ENCODE measurements at regions not wholly inside any gene's neighbourhood (a gene's known extent, or its start where the extent isn't known, plus 50 kb on each side); places are given as distances from the start of the nearest gene placed in this dataset.

GRCh38 chr6:14309516-14309915, 191.9 kb downstream of the CD83 start:
- no peak for TF ChIP-seq REST (IDR thresholded peaks at IDR 0.05; ENCODE audit: unreplicated experiment)
- no peak for TF ChIP-seq STAT1 (IDR thresholded peaks at IDR 0.05; ENCODE audit: unreplicated experiment)
- TF ChIP-seq JUNB (IDR thresholded peaks at IDR 0.05; ENCODE audit: unreplicated experiment) = no peak
- no peak for TF ChIP-seq ZNF114 (CRISPR knock-in tag; IDR thresholded peaks at IDR 0.05)
- no peak for TF ChIP-seq ZNF331 (CRISPR knock-in tag; IDR thresholded peaks at IDR 0.05; ENCODE audit: low read depth)
- no peak for TF ChIP-seq CTCF (conservative IDR thresholded peaks at IDR 0.05; ENCODE audit: low read depth in 2 of 2)
- no peak for TF ChIP-seq ZNF462 (CRISPR knock-in tag; IDR thresholded peaks at IDR 0.05)
- TF ChIP-seq POLR2AphosphoS5 (IDR thresholded peaks at IDR 0.05; ENCODE audit: low read depth) = no peak
- TF ChIP-seq ETS1 (IDR thresholded peaks at IDR 0.05) = no peak
- no peak for TF ChIP-seq CREB1 (CRISPR knock-in tag; IDR thresholded peaks at IDR 0.05; ENCODE audit: low read depth)
- TF ChIP-seq EZH2 (IDR thresholded peaks at IDR 0.05; ENCODE audit: low read depth, unreplicated experiment) = no peak
- no peak for TF ChIP-seq EZH2phosphoT487 (IDR thresholded peaks at IDR 0.05; ENCODE audit: unreplicated experiment)
- no peak for TF ChIP-seq NANOG (IDR thresholded peaks at IDR 0.05; ENCODE audit: borderline replicate concordance)
- H3K4me3 ChIP-seq = no peak overlapping the region
- no peaks in the 10 kb centered on the region; the same call in 1 of the 2 replicates for H3K79me2 ChIP-seq (replicated peaks; ENCODE audit: insufficient read depth)
- no peaks in the 10 kb centered on the region for H3F3A ChIP-seq (replicated peaks; ENCODE audit: low read depth)
- H3K4me1 ChIP-seq (ENCODE audit: insufficient read depth) = 0 out of 2 replicates have a peak, but pooled peaks cover 3% of the 10 kb centered on the region
- no peak overlapping the region for H3K4me2 ChIP-seq
- no peaks in the 10 kb centered on the region for H3K36me3 ChIP-seq (ENCODE audit: insufficient read depth)
- H3K36me3 Mint-ChIP-seq (ENCODE audit: low read depth) = no peaks in the 10 kb centered on the region
- no peaks in the 10 kb centered on the region for H3K9me3 Mint-ChIP-seq
- no peak overlapping the region for H2AFZ ChIP-seq
- H3K27ac ChIP-seq (ENCODE audit: low read depth) = no peak overlapping the region
- H3K27ac Mint-ChIP-seq = no peak overlapping the region
- H3K4me1 Mint-ChIP-seq = peaks cover 15% of the 10 kb centered on the region; the same call in 2 of the 3 replicates
- no peak for ATAC-seq
- H3K9me2 ChIP-seq (ENCODE audit: insufficient read depth) = peaks cover 9% of the 10 kb centered on the region; the same call in 1 of the 2 replicates
- no peak for DNase-seq (ENCODE audit: low spot score)
- peaks cover 4% of the 10 kb centered on the region for H3K27me3 Mint-ChIP-seq (ENCODE audit: insufficient read depth, low read depth, poor library complexity)
- H4K20me1 ChIP-seq (replicated peaks; ENCODE audit: insufficient read depth) = no peaks in the 10 kb centered on the region
- H3K27me3 ChIP-seq (ENCODE audit: insufficient read depth) = no peaks in the 10 kb centered on the region
- no peak overlapping the region for H3K4me3 Mint-ChIP-seq
